A549 (cell line): ENCODE measurements at regions not wholly inside any gene's neighbourhood (a gene's known extent, or its start where the extent isn't known, plus 50 kb on each side); places are given as distances from the start of the nearest gene placed in this dataset.

Experiments used
- CTCF ChIP-seq: fragments of >200 bp; sonication (Bioruptor Twin); formaldehyde crosslinking; IDR thresholded peaks from 3 replicates; pipeline ENCODE4 v1.5.1; 2016
- TF ChIP-seq, protein P1 (sequence below): IDR thresholded peaks from 2 replicates; pipeline ENCODE4 v1.6.1; 2012

DNA sequence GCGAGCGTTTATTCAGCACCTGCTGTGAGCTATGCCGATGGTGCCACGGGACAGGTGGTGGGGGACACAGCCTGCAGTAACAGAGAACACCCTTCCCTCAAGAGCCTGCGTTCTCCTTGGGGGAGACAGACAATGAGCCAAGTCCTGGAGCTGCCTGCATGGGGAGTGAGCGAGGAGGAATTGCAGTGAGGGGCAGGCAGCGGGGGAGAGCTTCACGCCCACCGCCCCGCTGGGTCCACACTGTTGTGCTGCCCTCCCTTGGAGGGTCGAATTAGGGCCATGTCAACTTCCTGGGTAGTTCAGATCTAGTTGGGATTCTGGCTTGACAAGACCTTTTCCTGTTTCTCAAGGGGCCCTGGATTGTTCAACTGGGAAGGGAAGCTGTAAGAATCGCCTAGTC, 55.5 kb upstream of the N4BP3 start:
- TF ChIP-seq CTCF = no peak
- TF ChIP-seq, protein P1, sequence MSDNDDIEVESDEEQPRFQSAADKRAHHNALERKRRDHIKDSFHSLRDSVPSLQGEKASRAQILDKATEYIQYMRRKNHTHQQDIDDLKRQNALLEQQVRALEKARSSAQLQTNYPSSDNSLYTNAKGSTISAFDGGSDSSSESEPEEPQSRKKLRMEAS = no peak
